ENCODE measurements at regions not wholly inside any gene's neighbourhood (a gene's known extent, or its start where the extent isn't known, plus 50 kb on each side); places are given as distances from the start of the nearest gene placed in this dataset.

- Histone ChIP-seq H3K27me3 (no peaks in the 10 kb centered on the region), H3K9me3 (peaks cover 0 to 18% (median 3%) of the 10 kb centered on the region in 4 donors), H3K27ac (replicated peaks in 1 of 4) (no peak overlapping the region), H3K4me1 (no peaks in the 10 kb centered on the region), H3K36me3 (no peaks in the 10 kb centered on the region), H3K4me3 (no peak overlapping the region)
- peak; percentile 39 for DNase-seq (ENCODE audit: extremely low spot score)
- TF ChIP-seq POLR2AphosphoS5 (IDR thresholded peaks at IDR 0.05), result no peak
- no peak for TF ChIP-seq EP300 (IDR thresholded peaks at IDR 0.05)
- TF ChIP-seq, protein P1, sequence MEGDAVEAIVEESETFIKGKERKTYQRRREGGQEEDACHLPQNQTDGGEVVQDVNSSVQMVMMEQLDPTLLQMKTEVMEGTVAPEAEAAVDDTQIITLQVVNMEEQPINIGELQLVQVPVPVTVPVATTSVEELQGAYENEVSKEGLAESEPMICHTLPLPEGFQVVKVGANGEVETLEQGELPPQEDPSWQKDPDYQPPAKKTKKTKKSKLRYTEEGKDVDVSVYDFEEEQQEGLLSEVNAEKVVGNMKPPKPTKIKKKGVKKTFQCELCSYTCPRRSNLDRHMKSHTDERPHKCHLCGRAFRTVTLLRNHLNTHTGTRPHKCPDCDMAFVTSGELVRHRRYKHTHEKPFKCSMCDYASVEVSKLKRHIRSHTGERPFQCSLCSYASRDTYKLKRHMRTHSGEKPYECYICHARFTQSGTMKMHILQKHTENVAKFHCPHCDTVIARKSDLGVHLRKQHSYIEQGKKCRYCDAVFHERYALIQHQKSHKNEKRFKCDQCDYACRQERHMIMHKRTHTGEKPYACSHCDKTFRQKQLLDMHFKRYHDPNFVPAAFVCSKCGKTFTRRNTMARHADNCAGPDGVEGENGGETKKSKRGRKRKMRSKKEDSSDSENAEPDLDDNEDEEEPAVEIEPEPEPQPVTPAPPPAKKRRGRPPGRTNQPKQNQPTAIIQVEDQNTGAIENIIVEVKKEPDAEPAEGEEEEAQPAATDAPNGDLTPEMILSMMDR (IDR thresholded peaks at IDR 0.05), result no peak
- TF ChIP-seq POLR2A (IDR thresholded peaks at IDR 0.05; ENCODE audit: low read depth), result no peak
- intact Hi-C loops (cut with DNase I), result no loop called here
- WGBS, result 66% methylated on average over 4 of the region's 4 CpGs
Measured at GRCh38 chr5:158265931-158266700, 407.2 kb upstream of the CLINT1 start.

DNA sequence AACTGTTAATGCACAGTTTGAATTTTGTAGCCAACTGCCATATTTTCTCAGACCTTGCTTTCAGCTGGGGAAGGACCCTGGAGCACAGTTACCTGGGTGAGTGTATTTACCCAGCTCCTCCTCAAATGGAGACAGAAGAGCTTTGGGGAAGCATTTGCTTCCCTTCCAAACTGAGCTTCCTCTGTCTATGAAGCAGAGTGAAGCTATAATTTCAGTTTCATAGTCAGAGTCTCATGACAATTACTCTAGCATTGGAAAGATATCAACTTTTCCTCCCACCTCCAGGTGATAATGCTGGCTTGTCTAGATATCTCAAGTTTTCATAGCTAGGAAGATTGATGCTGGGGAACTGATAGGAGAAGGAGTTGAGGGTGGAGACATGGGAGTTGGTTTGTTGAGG is 406.4 kb upstream of the CLINT1 start:
- intact Hi-C loops (cut with DNase I), result no loop called here
- Histone ChIP-seq H3K27me3 (no peaks in the 10 kb centered on the region), H3K36me3 (no peaks in the 10 kb centered on the region), H3K9me3 (peaks cover 0 to 18% (median 3%) of the 10 kb centered on the region in 4 donors), H3K4me1 (no peaks in the 10 kb centered on the region), H3K4me3 (no peak overlapping the region), H3K27ac (replicated peaks in 1 of 4) (no peak overlapping the region)
- TF ChIP-seq, protein P1 (IDR thresholded peaks at IDR 0.05), result no peak
- TF ChIP-seq POLR2AphosphoS5 (IDR thresholded peaks at IDR 0.05) (no peak), POLR2A (IDR thresholded peaks at IDR 0.05; ENCODE audit: low read depth) (no peak), EP300 (IDR thresholded peaks at IDR 0.05) (no peak)
- peak; percentile 39 for DNase-seq (ENCODE audit: extremely low spot score)

DNA sequence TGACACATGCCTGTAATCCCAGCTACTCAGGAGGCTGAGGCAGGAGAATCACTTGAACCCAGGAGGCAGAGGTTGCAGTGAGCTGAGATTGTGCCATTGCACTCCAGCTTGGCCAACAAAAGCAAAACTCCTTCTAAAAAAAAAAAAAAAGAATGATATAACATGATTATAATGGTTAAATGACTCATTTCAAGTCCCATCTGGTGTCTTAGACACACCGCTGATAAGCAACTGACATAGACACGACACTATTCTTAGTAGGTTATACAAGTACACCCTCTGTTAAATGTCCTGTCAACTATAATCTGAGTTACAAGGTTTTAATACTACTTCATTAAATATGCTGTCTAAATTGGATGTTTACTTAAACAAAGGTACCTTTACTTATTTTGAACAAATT is 405.3 kb upstream of the CLINT1 start:
- Histone ChIP-seq H3K27me3 (no peaks in the 10 kb centered on the region), H3K27ac (replicated peaks in 1 of 4) (no peak overlapping the region), H3K36me3 (no peaks in the 10 kb centered on the region), H3K4me3 (no peak overlapping the region), H3K9me3 (peaks cover 0 to 18% (median 3%) of the 10 kb centered on the region in 4 donors), H3K4me1 (no peaks in the 10 kb centered on the region)
- TF ChIP-seq, protein P1 (IDR thresholded peaks at IDR 0.05), result no peak
- TF ChIP-seq POLR2AphosphoS5 (IDR thresholded peaks at IDR 0.05), result no peak
- TF ChIP-seq EP300 (IDR thresholded peaks at IDR 0.05), result no peak
- no peak for TF ChIP-seq POLR2A (IDR thresholded peaks at IDR 0.05; ENCODE audit: low read depth)
- no peak for DNase-seq (ENCODE audit: extremely low spot score)
- WGBS, result 80% methylated on average over 2 of the region's 2 CpGs
- intact Hi-C loops (cut with DNase I), result no loop called here

- Histone ChIP-seq H3K27ac (replicated peaks in 1 of 4) (no peak overlapping the region), H3K9me3 (peaks cover 0 to 1% (median 0%) of the 10 kb centered on the region in 4 donors), H3K4me1 (no peaks in the 10 kb centered on the region), H3K36me3 (no peaks in the 10 kb centered on the region), H3K27me3 (no peaks in the 10 kb centered on the region), H3K4me3 (no peak overlapping the region)
- TF ChIP-seq, protein P1 (IDR thresholded peaks at IDR 0.05), result no peak
- intact Hi-C loops (cut with DNase I), result no loop called here
- DNase-seq (ENCODE audit: extremely low spot score), result peak; percentile 70
- WGBS, result 93% methylated on average over 3 of the region's 3 CpGs
Measured at GRCh38 chr5:158261674-158262367, 402.9 kb upstream of the CLINT1 start.

All from esophagus muscularis mucosa (tissue), 4 donors.